ENCODE measurements at regions not wholly inside any gene's neighbourhood (a gene's known extent, or its start where the extent isn't known, plus 50 kb on each side); places are given as distances from the start of the nearest gene placed in this dataset.

DNA sequence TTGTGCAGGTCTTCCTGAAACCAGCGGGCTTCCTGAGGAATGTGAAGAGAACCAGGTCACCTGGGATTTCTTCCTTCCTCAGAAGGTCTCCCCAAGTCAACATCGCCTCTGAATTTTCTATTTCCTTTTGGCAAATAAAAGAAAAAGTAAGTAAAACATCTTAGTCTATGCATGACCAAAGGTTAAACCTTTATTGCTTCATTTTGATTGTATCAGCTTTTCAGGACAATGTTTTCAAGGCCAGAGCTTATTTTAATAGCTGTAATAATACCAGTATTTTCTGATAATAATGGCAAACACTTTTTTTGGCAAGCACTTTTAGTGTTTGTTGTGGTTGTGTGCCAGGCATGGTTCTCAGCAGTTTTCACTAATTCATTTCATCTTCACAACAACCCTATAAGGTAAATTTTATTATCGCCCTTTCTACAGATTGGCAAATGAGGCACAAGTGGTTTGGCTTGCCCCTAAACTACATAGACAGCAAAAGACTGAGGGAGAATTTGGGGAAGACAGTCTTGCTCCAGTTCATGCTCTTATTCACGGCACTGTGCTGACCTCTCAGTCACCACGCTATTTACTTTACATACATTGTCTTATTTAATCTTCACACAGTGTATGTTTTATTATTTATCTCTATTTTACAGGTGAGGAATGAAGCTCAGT, 110.4 kb downstream of the RPL22L1 start:
- TF ChIP-seq, protein P1, sequence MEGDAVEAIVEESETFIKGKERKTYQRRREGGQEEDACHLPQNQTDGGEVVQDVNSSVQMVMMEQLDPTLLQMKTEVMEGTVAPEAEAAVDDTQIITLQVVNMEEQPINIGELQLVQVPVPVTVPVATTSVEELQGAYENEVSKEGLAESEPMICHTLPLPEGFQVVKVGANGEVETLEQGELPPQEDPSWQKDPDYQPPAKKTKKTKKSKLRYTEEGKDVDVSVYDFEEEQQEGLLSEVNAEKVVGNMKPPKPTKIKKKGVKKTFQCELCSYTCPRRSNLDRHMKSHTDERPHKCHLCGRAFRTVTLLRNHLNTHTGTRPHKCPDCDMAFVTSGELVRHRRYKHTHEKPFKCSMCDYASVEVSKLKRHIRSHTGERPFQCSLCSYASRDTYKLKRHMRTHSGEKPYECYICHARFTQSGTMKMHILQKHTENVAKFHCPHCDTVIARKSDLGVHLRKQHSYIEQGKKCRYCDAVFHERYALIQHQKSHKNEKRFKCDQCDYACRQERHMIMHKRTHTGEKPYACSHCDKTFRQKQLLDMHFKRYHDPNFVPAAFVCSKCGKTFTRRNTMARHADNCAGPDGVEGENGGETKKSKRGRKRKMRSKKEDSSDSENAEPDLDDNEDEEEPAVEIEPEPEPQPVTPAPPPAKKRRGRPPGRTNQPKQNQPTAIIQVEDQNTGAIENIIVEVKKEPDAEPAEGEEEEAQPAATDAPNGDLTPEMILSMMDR (IDR thresholded peaks at IDR 0.05; ENCODE audit: insufficient read depth, low read depth, low read length), result no peak
- TF ChIP-seq EZH2 (IDR thresholded peaks at IDR 0.05; ENCODE audit: insufficient read depth, low read length), result no peak
